Mesenchymal stem cell (in vitro differentiated cells and primary cell): ENCODE measurements at regions not wholly inside any gene's neighbourhood (a gene's known extent, or its start where the extent isn't known, plus 50 kb on each side); places are given as distances from the start of the nearest gene placed in this dataset.

ENCODE experiments used
- DNase-seq: peaks from one replicate; pipeline ENCODE4 v3.0.0-alpha.2; 2013
- H2AFZ ChIP-seq: one replicate; pipeline ENCODE4 v1.6.1; 2013; ENCODE audit warnings: low read depth, mild to moderate bottlenecking, control low read depth, inconsistent platforms, low read length, moderate library complexity
- H2AK5ac ChIP-seq: 2 replicates; pipeline ENCODE4 v1.6.1; 2013; ENCODE audit warnings: low read length, moderate library complexity, mild to moderate bottlenecking, inconsistent platforms; ENCODE audit not compliant: severe bottlenecking
- H2BK120ac ChIP-seq: one replicate; pipeline ENCODE4 v1.6.1; 2013; ENCODE audit warnings: low read depth, mild to moderate bottlenecking, inconsistent platforms, low read length, moderate library complexity
- H2BK12ac ChIP-seq, 2 experiments: one replicate each; pipeline ENCODE4 v1.6.1; 2013; ENCODE audit warnings: inconsistent platforms in 2 of 2, low read length in 2 of 2, mild to moderate bottlenecking in 2 of 2, moderate library complexity in 2 of 2, control low read depth in 1 of 2
- H2BK15ac ChIP-seq: one replicate; pipeline ENCODE4 v1.6.1; 2013; ENCODE audit warnings: mild to moderate bottlenecking, low read depth, inconsistent platforms; ENCODE audit not compliant: poor library complexity, severe bottlenecking
- H2BK5ac ChIP-seq: 2 replicates; pipeline ENCODE4 v1.6.1; 2013; ENCODE audit warnings: low read depth, mild to moderate bottlenecking, low read length, control low read depth, inconsistent platforms; ENCODE audit not compliant: poor library complexity, severe bottlenecking
- H3K14ac ChIP-seq, 2 experiments: one replicate each; pipeline ENCODE4 v1.6.1; 2013; ENCODE audit warnings: inconsistent platforms in 2 of 2, low read length in 2 of 2, control low read depth in 1 of 2, mild to moderate bottlenecking in 1 of 2, moderate library complexity in 1 of 2
- H3K18ac ChIP-seq, 2 experiments: one replicate each; pipeline ENCODE4 v1.6.1; 2013; ENCODE audit warnings: inconsistent platforms in 2 of 2, low read length in 2 of 2, control low read depth in 1 of 2, low read depth in 1 of 2, mild to moderate bottlenecking in 1 of 2
- H3K23ac ChIP-seq, 2 experiments: one replicate each; pipeline ENCODE4 v1.6.1; 2013; ENCODE audit warnings: inconsistent platforms in 2 of 2, low read length in 2 of 2, mild to moderate bottlenecking in 2 of 2, moderate library complexity in 2 of 2, control low read depth in 1 of 2
- H3K27ac ChIP-seq: 2 replicates; pipeline ENCODE4 v1.5.1; 2013; ENCODE audit warnings: mild to moderate bottlenecking, moderate library complexity, low read length, control low read depth, inconsistent platforms; ENCODE audit not compliant: poor library complexity, severe bottlenecking
- H3K27me3 ChIP-seq, 2 experiments: 2 replicates each; pipeline versions ENCODE4 v1.6.1 to v1.7.0; 2013; ENCODE audit warnings: low read length in 2 of 2, mild to moderate bottlenecking in 2 of 2, moderate library complexity in 2 of 2, control low read depth in 1 of 2, inconsistent platforms in 1 of 2; ENCODE audit not compliant: control insufficient read depth in 1 of 2, insufficient read depth in 1 of 2
- H3K36me3 ChIP-seq, 2 experiments: 2 replicates each; pipeline versions ENCODE4 v1.6.1 to v1.7.0; 2013; ENCODE audit warnings: low read length in 2 of 2, control low read depth in 1 of 2, inconsistent platforms in 1 of 2, low read depth in 1 of 2, mild to moderate bottlenecking in 1 of 2; ENCODE audit not compliant: insufficient read depth in 2 of 2, control insufficient read depth in 1 of 2
- H3K4ac ChIP-seq, 2 experiments: one replicate each; pipeline ENCODE4 v1.6.1; 2013; ENCODE audit warnings: inconsistent platforms in 2 of 2, low read length in 2 of 2, mild to moderate bottlenecking in 2 of 2, moderate library complexity in 2 of 2, control low read depth in 1 of 2, low read depth in 1 of 2
- H3K4me1 ChIP-seq: 2 replicates; pipeline ENCODE4 v1.6.1; 2013; ENCODE audit warnings: low read depth, low read length, control low read depth; ENCODE audit not compliant: control insufficient read depth, insufficient read depth
- H3K4me2 ChIP-seq: 2 replicates; pipeline ENCODE4 v1.6.1; 2013; ENCODE audit warnings: low read length, mild to moderate bottlenecking, inconsistent platforms; ENCODE audit not compliant: poor library complexity, severe bottlenecking
- H3K4me3 ChIP-seq, 2 experiments: 2 replicates each; pipeline versions ENCODE4 v1.5.1 to v1.7.0; 2013; ENCODE audit warnings: low read length in 2 of 2, mild to moderate bottlenecking in 2 of 2, control low read depth in 1 of 2, low read depth in 1 of 2; ENCODE audit not compliant: insufficient read depth in 1 of 2
- H3K79me1 ChIP-seq: replicated peaks from 2 replicates; pipeline ENCODE4 v1.6.1; 2013; ENCODE audit warnings: mild to moderate bottlenecking, control low read depth, low read length, inconsistent platforms; ENCODE audit not compliant: poor library complexity, severe bottlenecking
- H3K9ac ChIP-seq: 2 replicates; pipeline ENCODE4 v1.7.0; 2013; ENCODE audit warnings: mild to moderate bottlenecking, low read length, moderate library complexity
- H3K9me3 ChIP-seq: 2 replicates; pipeline ENCODE4 v1.7.0; 2013; ENCODE audit warnings: mild to moderate bottlenecking, low read length; ENCODE audit not compliant: control insufficient read depth
- H4K8ac ChIP-seq: one replicate; pipeline ENCODE4 v1.6.1; 2013; ENCODE audit warnings: inconsistent platforms, mild to moderate bottlenecking, low read length, moderate library complexity
- H4K91ac ChIP-seq: one replicate; pipeline ENCODE4 v1.6.1; 2013; ENCODE audit warnings: mild to moderate bottlenecking, low read length, inconsistent platforms
- WGBS: methylation state at CpG from one replicate; pipeline ENCODE4 v1.1.7; 2013; ENCODE audit warnings: mixed read lengths; 5-methylcytosine and 5-hydroxymethylcytosine counted together

GRCh38 chr4:53959343-53960120 lies 104.9 kb downstream of the CHIC2 start:
- 56% methylated on average over 16 of the region's 16 CpGs for WGBS
- Histone ChIP-seq H2AFZ (no peak overlapping the region), H3K4me2 (peak overlapping the region; percentile 7), H3K79me1 (no peaks in the 10 kb centered on the region), H3K9ac (no peak overlapping the region), H2BK15ac (no peak overlapping the region), H4K8ac (no peak overlapping the region), H3K18ac (peak overlapping the region in 1 of 2 experiments; percentile 2), H3K4me1 (peaks cover 9% of the 10 kb centered on the region), H3K4me3 (no peak overlapping the region), H3K9me3 (no peaks in the 10 kb centered on the region), H3K27ac (no peak overlapping the region), H2BK120ac (no peak overlapping the region), H3K4ac (peak overlapping the region in 1 of 2 experiments; percentile 2), H3K36me3 (no peaks in the 10 kb centered on the region), H2AK5ac (peak overlapping the region; percentile 61), H3K14ac (no peak overlapping the region), H4K91ac (no peak overlapping the region), H3K23ac (no peak overlapping the region), H2BK12ac (peak overlapping the region in 1 of 2 experiments; percentile 10), H2BK5ac (no peak overlapping the region), H3K27me3 (no peaks in the 10 kb centered on the region)
- peak; percentile 44 for DNase-seq

DNA sequence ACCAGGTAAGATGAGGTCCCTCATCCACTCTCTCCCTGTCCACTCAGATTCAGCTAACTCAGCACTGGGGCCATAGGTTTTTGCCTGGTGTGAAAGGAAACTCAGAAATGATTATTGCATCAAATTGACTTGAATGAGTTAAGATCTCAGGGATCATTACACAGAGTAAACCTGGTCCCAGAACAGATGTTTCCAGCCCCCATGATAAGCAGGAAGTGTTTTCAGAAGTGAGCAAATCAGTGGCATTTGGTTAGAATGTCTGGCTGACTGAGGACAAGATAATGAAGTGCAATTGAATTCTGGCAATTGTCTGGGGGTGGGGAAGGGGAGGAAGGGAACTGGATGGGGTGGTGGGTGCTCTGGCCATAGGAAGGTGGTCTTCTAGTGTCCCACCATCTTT lies 108.0 kb downstream of the CHIC2 start:
- Histone ChIP-seq H3K18ac (no peak overlapping the region), H3K4me3 (no peak overlapping the region), H3K27me3 (no peaks in the 10 kb centered on the region), H3K23ac (no peak overlapping the region), H3K4me1 (peaks cover 2% of the 10 kb centered on the region), H3K9ac (no peak overlapping the region), H2BK5ac (no peak overlapping the region), H2BK120ac (no peak overlapping the region), H4K91ac (no peak overlapping the region), H2AFZ (no peak overlapping the region), H3K14ac (no peak overlapping the region), H3K79me1 (no peaks in the 10 kb centered on the region), H4K8ac (peak overlapping the region; percentile 7), H3K4me2 (no peak overlapping the region), H2AK5ac (no peak overlapping the region), H3K4ac (no peak overlapping the region), H3K27ac (no peak overlapping the region), H3K36me3 (no peaks in the 10 kb centered on the region), H2BK12ac (no peak overlapping the region), H3K9me3 (no peaks in the 10 kb centered on the region), H2BK15ac (no peak overlapping the region)
- DNase-seq = no peak

GRCh38 chr4:53956053-53956452 lies 108.4 kb downstream of the CHIC2 start:
- H4K91ac ChIP-seq = no peak overlapping the region
- no peak overlapping the region for H2BK5ac ChIP-seq
- DNase-seq = no peak
- no peak overlapping the region for H2BK12ac ChIP-seq
- no peak overlapping the region for H3K18ac ChIP-seq
- no peak overlapping the region for H3K23ac ChIP-seq
- H2AFZ ChIP-seq = no peak overlapping the region
- H2BK15ac ChIP-seq = no peak overlapping the region
- 46% methylated on average over 5 of the region's 5 CpGs for WGBS
- no peak overlapping the region for H2BK120ac ChIP-seq
- no peak overlapping the region for H3K27ac ChIP-seq
- H3K4me2 ChIP-seq = no peak overlapping the region
- H3K9ac ChIP-seq = no peak overlapping the region
- H3K9me3 ChIP-seq = no peaks in the 10 kb centered on the region
- peak overlapping the region; percentile 7 for H4K8ac ChIP-seq
- no peaks in the 10 kb centered on the region for H3K79me1 ChIP-seq
- H3K4me1 ChIP-seq = peaks cover 2% of the 10 kb centered on the region
- peaks cover 0 to 1% of the 10 kb centered on the region in 2 experiments for H3K27me3 ChIP-seq
- no peak overlapping the region for H2AK5ac ChIP-seq
- no peak overlapping the region for H3K4me3 ChIP-seq
- H3K4ac ChIP-seq = no peak overlapping the region
- no peaks in the 10 kb centered on the region for H3K36me3 ChIP-seq
- H3K14ac ChIP-seq = no peak overlapping the region

DNA sequence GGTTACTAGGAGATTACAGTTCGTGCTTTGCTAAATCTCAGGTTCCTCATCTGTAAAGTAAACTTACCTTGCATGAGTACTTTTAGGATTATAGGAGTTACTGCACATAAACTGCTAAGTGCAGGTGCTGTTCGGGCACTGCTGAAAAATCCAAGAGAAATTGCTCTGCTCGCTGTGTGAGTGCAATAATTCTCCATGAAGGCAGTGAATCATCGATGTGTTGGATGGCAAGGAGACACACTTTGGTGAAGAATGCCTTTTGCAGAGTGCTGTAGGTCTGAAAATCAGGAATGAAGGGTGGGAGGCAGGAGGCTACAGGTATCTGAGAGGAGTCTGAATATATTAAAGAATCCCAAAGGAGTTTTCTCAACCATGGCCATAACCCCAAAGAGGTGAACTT lies 113.0 kb downstream of the CHIC2 start:
- no peak overlapping the region for H4K91ac ChIP-seq
- no peaks in the 10 kb centered on the region for H3K4me1 ChIP-seq
- H2AFZ ChIP-seq = no peak overlapping the region
- no peak overlapping the region for H3K4me2 ChIP-seq
- H3K27me3 ChIP-seq = peaks cover 0 to 11% of the 10 kb centered on the region in 2 experiments
- no peak overlapping the region for H3K18ac ChIP-seq
- H3K4ac ChIP-seq = no peak overlapping the region
- H4K8ac ChIP-seq = no peak overlapping the region
- WGBS = 84% methylated on average over 4 of the region's 4 CpGs
- H2BK12ac ChIP-seq = no peak overlapping the region
- H2BK120ac ChIP-seq = no peak overlapping the region
- H3K9ac ChIP-seq = no peak overlapping the region
- H3K79me1 ChIP-seq = no peaks in the 10 kb centered on the region
- H2BK5ac ChIP-seq = no peak overlapping the region
- no peak overlapping the region for H3K23ac ChIP-seq
- DNase-seq = no peak
- no peak overlapping the region for H3K14ac ChIP-seq
- no peaks in the 10 kb centered on the region for H3K9me3 ChIP-seq
- no peak overlapping the region for H2AK5ac ChIP-seq
- no peak overlapping the region for H2BK15ac ChIP-seq
- no peaks in the 10 kb centered on the region for H3K36me3 ChIP-seq
- H3K27ac ChIP-seq = no peak overlapping the region
- no peak overlapping the region for H3K4me3 ChIP-seq
